Lung (tissue), 11 donors: ENCODE measurements at regions not wholly inside any gene's neighbourhood (a gene's known extent, or its start where the extent isn't known, plus 50 kb on each side); places are given as distances from the start of the nearest gene placed in this dataset.

Experiments
- ATAC-seq: fragments of 200-7000 bp; cut with Tn5 transposase; one replicate; pipeline ENCODE4 v1.9.1; 2020; ENCODE audit warnings: moderate number of reproducible peaks; ENCODE audit not compliant: insufficient read depth, low FRiP score
- DNase-seq, 3 donors: peaks; one replicate each; pipeline ENCODE4 v3.0.0-alpha.2; 2013 to 2017
- H3K27ac ChIP-seq, 2 donors: one replicate each; pipeline ENCODE4 v1.5.1; 2013; ENCODE audit warnings: mild to moderate bottlenecking in 2 of 2, moderate library complexity in 2 of 2, control low read depth in 1 of 2, inconsistent platforms in 1 of 2, low read depth in 1 of 2, low read length in 1 of 2
- H3K27me3 ChIP-seq, 3 donors: one replicate each; pipeline ENCODE4 v1.5.1; 2013; ENCODE audit warnings: low read length in 2 of 3; ENCODE audit not compliant: control insufficient read depth in 3 of 3, insufficient read depth in 3 of 3
- H3K36me3 ChIP-seq, 4 donors: one replicate each; pipeline ENCODE4 v1.5.1; 2013; ENCODE audit warnings: low read length in 4 of 4, mild to moderate bottlenecking in 1 of 4, moderate library complexity in 1 of 4; ENCODE audit not compliant: control insufficient read depth in 4 of 4, insufficient read depth in 4 of 4
- H3K4me1 ChIP-seq, 5 donors: one replicate each; pipeline ENCODE4 v1.5.1; 2013; ENCODE audit warnings: low read length in 5 of 5, mild to moderate bottlenecking in 2 of 5, moderate library complexity in 1 of 5; ENCODE audit not compliant: control insufficient read depth in 5 of 5, insufficient read depth in 5 of 5
- H3K4me3 ChIP-seq: one replicate; pipeline ENCODE4 v1.5.1; 2013; ENCODE audit warnings: mild to moderate bottlenecking, control low read depth, moderate library complexity
- H3K9ac ChIP-seq, 2 donors: one replicate each; pipeline ENCODE4 v1.5.1; 2013; ENCODE audit warnings: low read length in 2 of 2, control low read depth in 1 of 2; ENCODE audit not compliant: insufficient read depth in 1 of 2
- H3K9me3 ChIP-seq, 4 donors: one replicate each; pipeline ENCODE4 v1.5.1; 2013; ENCODE audit warnings: low read length in 3 of 4, mild to moderate bottlenecking in 1 of 4, moderate library complexity in 1 of 4; ENCODE audit not compliant: control insufficient read depth in 4 of 4, insufficient read depth in 3 of 4
- CTCF ChIP-seq: IDR thresholded peaks from 2 replicates; pipeline ENCODE4 v1.5.1; 2012; ENCODE audit warnings: mild to moderate bottlenecking; ENCODE audit errors: control extremely low read depth, extremely low read depth
- WGBS, 2 donors: extraction: QIAGEN DNeasy Blood & Tissue Kit; methylation state at CpG; one replicate each; pipeline ENCODE4 v1.1.7; 2013; 5-methylcytosine and 5-hydroxymethylcytosine counted together
- donor health status: control.
- donor health status: control.
- donor health status: Bipolar disorder and iron deficiency.
- donor health status: healthy.
- donor health status: DM: yes; HTN: yes; CAD: no.

DNA sequence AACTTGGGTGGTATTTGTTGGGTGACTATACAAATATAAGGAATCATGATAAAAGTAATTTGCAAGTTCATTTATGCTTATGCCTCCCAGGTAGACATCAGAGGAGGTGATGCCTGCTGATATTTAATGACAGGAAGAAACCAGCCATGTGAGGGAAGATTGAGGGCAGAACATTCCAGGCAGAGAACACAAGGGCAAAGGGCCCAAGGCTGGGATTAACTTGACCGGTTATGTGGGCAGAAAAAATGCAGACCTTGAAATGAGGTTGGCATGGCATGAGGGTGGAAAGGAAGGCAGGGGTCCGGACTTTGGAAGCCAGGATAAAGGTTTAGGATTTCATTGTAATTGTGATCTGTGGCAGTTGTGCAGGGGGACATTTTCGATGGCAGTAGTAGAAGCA, 68.0 kb upstream of the MTPN start:
- no peak overlapping the region for H3K9ac ChIP-seq
- H3K4me1 ChIP-seq: peaks cover 0 to 3% (median 0%) of the 10 kb centered on the region in 5 donors
- no peak overlapping the region for H3K27ac ChIP-seq
- DNase-seq: no peak
- no peaks in the 10 kb centered on the region for H3K27me3 ChIP-seq
- 85 to 92% methylated on average over 3 of the region's 3 CpGs for WGBS, 2 donors
- no peaks in the 10 kb centered on the region for H3K36me3 ChIP-seq
- H3K9me3 ChIP-seq: peaks cover 0 to 8% (median 0%) of the 10 kb centered on the region in 4 donors
- no peak overlapping the region for H3K4me3 ChIP-seq
- no peak for TF ChIP-seq CTCF
- no peak for ATAC-seq

DNA sequence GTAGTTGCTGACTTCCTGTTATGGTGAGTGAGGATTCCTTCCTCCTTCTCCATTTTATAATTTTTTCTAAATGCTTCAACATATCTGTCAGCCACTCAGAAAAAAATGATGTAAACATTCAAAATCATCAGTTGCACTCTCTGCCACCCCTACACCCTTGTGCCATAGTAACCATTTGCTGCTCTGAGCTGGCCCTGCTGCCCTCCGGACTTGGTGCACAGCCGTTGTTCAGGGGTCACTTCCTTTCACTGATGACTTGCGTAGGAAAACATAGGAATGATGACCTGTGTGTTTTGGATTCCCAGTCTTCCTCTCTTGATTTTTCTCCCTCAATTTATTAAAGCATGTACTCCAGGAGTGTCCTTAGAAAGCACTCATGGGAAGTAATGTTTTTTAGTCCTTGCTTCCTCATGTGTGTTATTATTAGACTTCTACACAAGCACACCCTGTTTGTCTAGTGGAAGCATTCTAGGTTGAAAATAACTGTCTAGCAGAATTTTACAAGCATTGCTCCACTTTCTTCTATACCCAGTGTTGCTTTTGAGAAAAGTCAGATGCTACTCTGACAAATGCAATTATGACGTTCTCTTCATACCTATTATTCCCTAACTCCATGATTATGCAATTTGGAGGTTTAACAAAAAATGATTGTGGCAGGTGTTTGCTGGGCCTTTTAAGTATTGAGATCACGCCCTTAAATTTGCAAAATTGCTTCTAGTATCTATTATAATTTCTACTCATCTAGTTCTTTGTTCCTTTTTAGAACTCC, 62.6 kb upstream of the MTPN start:
- TF ChIP-seq CTCF: no peak
- no peak overlapping the region for H3K9ac ChIP-seq
- no peak overlapping the region for H3K4me3 ChIP-seq
- no peaks in the 10 kb centered on the region for H3K27me3 ChIP-seq
- WGBS, 2 donors: 57 to 61% methylated on average over 5 of the region's 5 CpGs
- H3K27ac ChIP-seq: no peak overlapping the region
- H3K36me3 ChIP-seq: no peaks in the 10 kb centered on the region
- peaks cover 0 to 2% (median 0%) of the 10 kb centered on the region in 5 donors for H3K4me1 ChIP-seq
- no peak for ATAC-seq
- peak in 1 of 3 donors; percentile 17 for DNase-seq
- H3K9me3 ChIP-seq: no peaks in the 10 kb centered on the region

- no peak for TF ChIP-seq CTCF
- no peak overlapping the region for H3K9ac ChIP-seq
Measured at GRCh38 chr7:136036336-136036735, 59.2 kb upstream of the MTPN start.

More at GRCh38 chr7:136036336-136036735, 59.2 kb upstream of the MTPN start:
- Histone ChIP-seq H3K27ac (peak overlapping the region in 1 of 2 donors; percentile 82), H3K4me3 (no peak overlapping the region), H3K36me3 (no peaks in the 10 kb centered on the region), H3K9me3 (no peaks in the 10 kb centered on the region), H3K4me1 (peaks cover 0 to 8% (median 0%) of the 10 kb centered on the region in 5 donors), H3K27me3 (no peaks in the 10 kb centered on the region)
- peak in 1 of 3 donors; percentile 12 for DNase-seq
- WGBS, 2 donors: 51 to 54% methylated on average over 3 of the region's 3 CpGs
- no peak for ATAC-seq
